Esophagus mucosa (tissue), 1 donor: ENCODE measurements at regions not wholly inside any gene's neighbourhood (a gene's known extent, or its start where the extent isn't known, plus 50 kb on each side); places are given as distances from the start of the nearest gene placed in this dataset.
"Not testable (repeated sequence)": the region's sequence is repeated elsewhere in the genome, so short reads cannot be mapped to it uniquely, and the experiment has no call there.

Source experiments
- ATAC-seq: fragments of 200-7000 bp; cut with Tn5 transposase; one replicate; pipeline ENCODE4 v1.9.1; 2020
- donor health status: DM: yes; HTN: yes; CAD: no.

GRCh38 chr4:59629348-59629747, 1570.8 kb upstream of the ADGRL3 start:
- ATAC-seq = no peak

- ATAC-seq = no peak
Measured at GRCh38 chr4:59630235-59630634, 1569.9 kb upstream of the ADGRL3 start.

- no peak for ATAC-seq
Measured at GRCh38 chr4:59630922-59631321, 1569.2 kb upstream of the ADGRL3 start.

DNA sequence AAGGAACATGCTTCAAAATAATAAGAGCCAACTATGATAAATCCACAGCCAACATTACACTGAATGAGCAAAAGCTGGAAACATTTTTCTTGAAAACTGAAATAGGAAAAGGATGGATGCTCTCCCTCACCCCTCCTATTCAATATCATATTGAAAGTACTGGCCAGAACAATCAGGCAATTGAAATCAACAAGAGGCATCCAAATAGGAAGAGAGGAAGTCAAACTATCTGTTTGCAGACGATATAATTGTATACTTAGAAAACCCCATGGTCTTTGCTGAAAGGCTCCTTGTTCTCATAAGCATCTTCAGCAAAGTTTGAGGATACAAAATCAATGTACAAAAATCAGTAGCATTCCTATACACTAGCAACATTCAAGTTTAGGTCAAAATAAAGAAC, 1562.5 kb upstream of the ADGRL3 start:
- ATAC-seq = no peak

DNA sequence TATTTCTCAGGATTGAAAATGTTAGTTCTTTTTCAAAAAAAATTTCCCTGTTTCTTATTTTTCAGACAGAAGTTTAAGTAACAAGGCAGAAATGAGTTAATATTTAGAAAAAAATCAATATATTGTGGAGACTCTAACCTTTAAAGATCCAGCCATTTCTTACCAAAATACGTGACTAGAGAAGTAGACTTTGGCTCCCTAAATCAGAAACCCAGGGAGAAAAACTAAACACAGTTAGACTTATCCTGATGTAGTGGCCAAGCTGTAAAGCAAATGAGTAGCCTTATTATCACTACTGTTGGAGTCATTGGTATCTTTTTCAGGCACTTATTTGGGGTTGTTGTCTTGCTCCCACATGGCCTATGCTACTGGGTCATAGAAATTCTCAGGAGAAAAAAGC, 1556.4 kb upstream of the ADGRL3 start:
- no peak for ATAC-seq

DNA sequence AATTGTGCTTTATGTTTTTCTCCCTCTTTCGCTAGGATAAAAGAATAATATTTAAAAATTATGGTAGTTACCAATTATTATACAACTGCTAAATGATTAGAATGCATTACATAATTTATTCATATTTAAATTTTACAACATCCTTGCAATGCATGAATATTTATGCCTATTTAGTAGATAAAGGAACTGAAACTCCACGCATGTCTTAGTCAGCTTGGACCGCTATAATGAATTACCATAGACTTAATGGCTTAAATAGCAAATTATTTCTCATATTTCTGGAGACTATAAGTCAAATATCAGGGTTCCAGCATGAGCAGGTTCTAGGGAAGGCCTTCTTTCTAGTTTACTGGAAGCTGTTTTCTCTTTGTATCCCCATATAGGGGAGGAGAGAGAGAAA, 1555.4 kb upstream of the ADGRL3 start:
- ATAC-seq = no peak

GRCh38 chr4:59646082-59646481, 1554.0 kb upstream of the ADGRL3 start:
- ATAC-seq = no peak

- ATAC-seq = no peak
Measured at GRCh38 chr4:59647011-59647410, 1553.1 kb upstream of the ADGRL3 start.

DNA sequence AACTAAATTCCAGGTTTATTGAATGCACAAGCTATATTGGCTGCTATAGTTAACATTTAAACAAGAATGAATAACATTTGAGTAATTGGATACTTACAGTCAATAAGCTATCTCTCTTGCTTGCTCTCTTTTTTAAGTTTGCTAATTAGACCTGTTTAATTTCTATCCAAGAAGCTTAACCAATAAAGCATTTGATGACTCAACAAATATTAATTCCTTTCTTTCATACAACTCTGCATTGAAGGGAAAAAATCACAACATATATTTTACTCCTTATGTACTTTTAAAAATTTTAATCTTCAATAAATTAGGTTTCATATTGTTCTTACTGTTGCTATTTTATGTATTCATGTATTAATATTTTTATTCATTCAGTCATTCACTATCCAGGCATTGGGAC, 1552.6 kb upstream of the ADGRL3 start:
- no peak for ATAC-seq

GRCh38 chr4:59650861-59651260, 1549.3 kb upstream of the ADGRL3 start:
- no peak for ATAC-seq

- ATAC-seq = no peak
Measured at GRCh38 chr4:59655996-59656395, 1544.1 kb upstream of the ADGRL3 start.

- no peak for ATAC-seq
Measured at GRCh38 chr4:59664771-59665170, 1535.4 kb upstream of the ADGRL3 start.

GRCh38 chr4:59666645-59667044, 1533.5 kb upstream of the ADGRL3 start:
- ATAC-seq = no peak

DNA sequence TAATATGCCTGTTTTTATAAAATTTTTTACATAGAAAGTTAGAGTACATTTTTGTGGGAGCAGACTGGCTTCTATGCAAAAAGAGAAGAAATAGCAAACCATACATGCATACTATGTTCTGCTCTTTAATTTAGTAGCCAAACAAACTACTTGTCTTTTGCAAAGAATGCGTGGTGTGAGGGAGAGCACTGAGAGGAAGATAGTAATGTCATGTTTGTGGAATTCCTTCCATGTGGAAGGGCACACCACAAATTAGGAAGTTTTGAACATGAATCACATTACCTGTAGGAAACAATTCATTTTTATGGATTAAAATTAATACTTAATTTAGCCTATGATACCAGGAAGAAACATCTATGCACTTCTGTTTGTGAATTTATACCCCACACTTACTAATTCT, 1529.1 kb upstream of the ADGRL3 start:
- ATAC-seq = no peak

GRCh38 chr4:59676389-59676788, 1523.7 kb upstream of the ADGRL3 start:
- no peak for ATAC-seq

- not testable (repeated sequence) for ATAC-seq
Measured at GRCh38 chr4:59676992-59677391, 1523.1 kb upstream of the ADGRL3 start.

DNA sequence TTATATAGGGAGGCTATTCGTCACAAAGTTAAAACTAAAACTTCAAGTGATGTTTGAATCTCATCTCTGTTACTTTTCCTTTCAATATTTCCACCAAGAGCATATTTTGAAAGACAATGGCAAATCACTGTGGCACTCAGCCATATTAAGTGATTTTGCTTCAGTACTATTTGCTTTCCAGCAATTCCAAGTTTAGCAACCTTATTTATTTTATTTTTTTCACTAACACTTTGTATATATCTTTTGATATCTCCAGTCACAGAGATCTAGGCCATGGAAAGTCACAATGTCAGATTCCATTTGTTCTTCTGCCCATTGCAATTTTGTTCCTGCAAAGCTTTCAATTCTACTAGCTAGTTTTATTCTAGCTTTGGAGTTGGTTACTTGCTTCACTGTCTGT, 1514.5 kb upstream of the ADGRL3 start:
- no peak for ATAC-seq

DNA sequence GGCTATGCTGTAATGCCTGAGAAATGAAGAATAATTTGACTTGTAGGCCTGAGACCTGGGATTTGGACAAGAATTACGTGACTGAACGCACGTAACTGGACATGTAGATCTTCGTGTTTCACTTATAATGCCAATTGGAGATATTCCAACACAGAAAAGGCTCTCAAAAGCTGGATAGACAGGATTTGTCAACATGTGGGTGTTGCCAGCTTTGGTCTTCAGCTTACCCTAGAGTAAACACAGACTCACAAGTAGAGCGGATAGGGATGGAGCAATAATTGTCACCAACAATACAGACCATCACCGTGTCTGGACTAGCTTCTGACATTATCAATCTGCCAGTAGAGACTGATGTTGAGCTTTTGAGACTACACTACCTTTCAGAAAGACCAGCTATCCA, 1511.0 kb upstream of the ADGRL3 start:
- peak; percentile 55 for ATAC-seq

- ATAC-seq = no peak
Measured at GRCh38 chr4:59695355-59696053, 1504.6 kb upstream of the ADGRL3 start.

- no peak for ATAC-seq
Measured at GRCh38 chr4:59698041-59698440, 1502.1 kb upstream of the ADGRL3 start.

DNA sequence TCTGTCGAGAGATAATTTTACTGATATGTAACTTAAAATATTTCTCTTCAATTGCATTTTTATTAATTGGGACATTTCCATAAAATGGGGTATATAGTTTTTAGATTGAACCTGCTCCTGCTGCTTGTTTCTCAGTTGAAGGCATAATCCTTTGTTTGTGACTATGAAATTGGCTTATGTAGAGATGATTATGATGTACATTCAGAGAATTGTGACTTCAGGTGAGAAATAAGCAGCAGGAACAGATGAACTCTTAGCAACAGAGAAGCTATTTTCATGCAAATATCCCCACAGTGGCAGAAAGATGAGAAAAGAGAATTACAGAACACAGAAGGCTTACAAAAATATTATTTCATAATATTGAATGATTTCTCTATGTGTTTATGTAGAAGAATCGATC, 1499.5 kb upstream of the ADGRL3 start:
- no peak for ATAC-seq

DNA sequence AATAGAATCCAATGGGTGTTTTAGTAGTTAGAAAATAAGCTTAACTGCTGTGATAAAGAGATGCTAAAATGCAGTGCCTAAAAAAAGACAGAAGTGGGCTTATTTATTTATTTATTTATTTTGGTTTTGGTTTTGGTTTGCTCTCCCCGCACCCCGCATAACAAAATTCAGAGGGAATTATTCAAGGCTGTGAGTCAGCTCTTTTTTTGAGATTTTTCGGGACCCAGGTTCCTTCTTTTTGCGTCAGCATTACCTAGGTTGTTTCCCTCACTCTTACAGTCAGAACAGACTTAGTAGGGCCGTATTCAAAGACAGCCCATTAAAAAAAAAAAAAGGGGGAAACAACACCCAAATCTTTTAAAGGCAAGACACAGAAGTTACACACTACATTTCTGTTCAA, 1495.5 kb upstream of the ADGRL3 start:
- ATAC-seq = no peak

DNA sequence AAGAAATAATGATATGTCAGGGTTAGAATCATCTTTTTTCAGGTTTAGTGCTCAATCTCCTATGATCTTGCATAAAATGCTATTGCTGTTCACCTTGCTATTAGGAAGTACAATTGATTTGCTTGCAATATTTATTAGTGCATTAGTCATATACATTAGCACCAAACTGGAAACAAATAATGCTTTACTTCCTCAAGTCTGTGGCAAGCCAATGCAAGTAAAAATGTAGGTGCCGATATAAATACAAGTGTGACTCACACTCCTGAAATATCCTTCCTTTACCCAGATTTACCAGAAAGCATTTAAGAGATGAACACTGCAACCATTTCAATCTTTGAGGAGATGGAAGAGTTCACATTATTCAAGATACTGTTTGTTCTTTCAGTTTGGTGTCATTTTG, 1487.7 kb upstream of the ADGRL3 start:
- peak; percentile 55 for ATAC-seq

DNA sequence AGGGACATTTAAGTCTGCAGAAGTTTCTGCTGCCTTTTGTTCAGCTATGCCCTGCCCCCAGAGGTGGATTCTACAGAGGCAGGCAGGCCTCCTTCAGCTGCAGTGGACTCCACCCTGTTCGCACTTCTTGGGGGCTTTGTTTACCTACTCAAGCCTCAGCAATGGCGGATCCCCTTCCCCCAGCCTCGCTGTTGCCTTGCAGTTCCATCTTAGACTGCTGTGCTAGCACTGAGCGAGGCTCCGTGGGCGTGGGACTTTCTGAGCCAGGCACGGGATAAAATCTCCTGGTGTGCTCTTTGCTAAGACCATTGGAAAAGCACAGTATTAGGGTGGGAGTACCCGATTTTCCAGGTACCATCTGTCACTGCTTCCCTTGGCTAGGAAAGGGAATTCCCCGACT, 1475.8 kb upstream of the ADGRL3 start:
- ATAC-seq = not testable (repeated sequence)

- no peak for ATAC-seq
Measured at GRCh38 chr4:59727745-59728144, 1472.4 kb upstream of the ADGRL3 start.
